SK-N-MC (cell line): ENCODE measurements at regions not wholly inside any gene's neighbourhood (a gene's known extent, or its start where the extent isn't known, plus 50 kb on each side); places are given as distances from the start of the nearest gene placed in this dataset.

Source experiments
- DNase-seq: peaks from one replicate; pipeline ENCODE4 v3.0.0-alpha.2; 2011; ENCODE audit warnings: low read depth, low spot score
- H3K27ac ChIP-seq: fragments of 200-600 bp; sonication (generic); 2 replicates; pipeline ENCODE4 v1.5.1; 2016; ENCODE audit warnings: mixed run types
- H3K36me3 ChIP-seq: fragments of 200-600 bp; sonication (generic); 2 replicates; pipeline ENCODE4 v1.6.1; 2017; ENCODE audit warnings: antibody characterized with exemption, low read length, mixed read lengths; ENCODE audit not compliant: insufficient read depth
- H3K4me3 ChIP-seq: fragments of 200-600 bp; sonication (generic); 2 replicates; pipeline ENCODE4 v1.5.1; 2016
- H3K9ac ChIP-seq: fragments of 200-600 bp; sonication (generic); 2 replicates; pipeline ENCODE4 v1.8.0; 2017; ENCODE audit warnings: mixed run types, mixed read lengths; ENCODE audit not compliant: insufficient read length
- H3K9me3 ChIP-seq: fragments of 200-600 bp; sonication (generic); 2 replicates; pipeline ENCODE4 v1.6.1; 2017; ENCODE audit warnings: low read depth, mild to moderate bottlenecking, antibody characterized with exemption, low read length, moderate library complexity, mixed read lengths
- EZH2 ChIP-seq: fragments of 200-600 bp; sonication (generic); IDR thresholded peaks from one replicate; pipeline ENCODE4 v1.6.1; 2017; ENCODE audit warnings: antibody characterized with exemption
- FOXP2 ChIP-seq: optimal IDR thresholded peaks from 2 replicates; pipeline ENCODE3; 2011; ENCODE audit warnings: mild to moderate bottlenecking, moderate library complexity; ENCODE audit not compliant: insufficient read depth; ENCODE audit errors: extremely low read length, control extremely low read depth
- POLR2AphosphoS5 ChIP-seq: IDR thresholded peaks from 2 replicates; pipeline ENCODE4 v1.6.1; 2012; ENCODE audit warnings: mild to moderate bottlenecking, low read depth, low read length, borderline replicate concordance

DNA sequence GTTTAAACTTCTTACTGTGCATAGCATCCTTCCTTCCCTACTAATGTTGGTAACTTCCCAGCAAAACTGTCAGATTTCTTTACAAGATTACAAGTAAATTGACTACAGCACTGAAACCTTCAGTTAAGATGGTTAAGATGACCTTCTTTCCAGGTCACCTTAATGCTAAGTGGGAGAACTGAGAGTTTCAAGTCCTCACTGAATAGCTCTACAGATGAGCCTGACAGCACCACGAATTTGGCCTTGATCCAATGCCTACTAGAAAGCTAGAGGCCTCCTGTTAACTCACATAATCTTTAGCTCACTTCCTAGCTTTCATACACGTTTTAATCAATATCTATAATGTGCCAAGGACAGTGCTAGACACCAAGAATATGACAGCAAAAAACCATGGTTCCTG is 276.0 kb upstream of the PLD5 start:
- no peak for DNase-seq
- no peak for TF ChIP-seq EZH2
- no peak for TF ChIP-seq POLR2AphosphoS5
- no peak for TF ChIP-seq FOXP2
- no peaks in the 10 kb centered on the region for H3K36me3 ChIP-seq

DNA sequence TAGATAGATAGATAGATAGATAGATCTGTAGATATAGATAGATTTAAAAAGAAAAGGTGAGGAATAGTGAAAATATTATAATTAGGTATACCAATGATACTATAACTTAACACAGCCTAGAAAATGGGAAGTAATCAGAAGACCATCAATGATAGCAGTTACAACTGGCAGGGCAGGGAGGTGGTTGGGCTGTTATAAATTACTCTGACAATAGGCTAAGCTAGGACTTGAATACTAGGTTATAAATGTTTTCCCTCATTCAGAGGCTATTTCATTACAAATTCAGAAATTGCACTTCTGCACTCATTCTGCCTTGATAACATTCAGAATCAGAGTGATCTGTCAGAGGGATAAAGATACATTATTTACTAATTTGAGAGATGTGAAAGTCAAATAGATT is 273.4 kb upstream of the PLD5 start:
- Histone ChIP-seq H3K27ac (no peak overlapping the region), H3K4me3 (no peak overlapping the region), H3K36me3 (no peaks in the 10 kb centered on the region), H3K9ac (no peak overlapping the region), H3K9me3 (no peaks in the 10 kb centered on the region)
- no peak for DNase-seq
- TF ChIP-seq FOXP2 (no peak), POLR2AphosphoS5 (no peak), EZH2 (no peak)

More for the DNA sequence above, 276.0 kb upstream of the PLD5 start:
- no peaks in the 10 kb centered on the region for H3K9me3 ChIP-seq
- no peak overlapping the region for H3K9ac ChIP-seq
- no peak overlapping the region for H3K4me3 ChIP-seq
- no peak overlapping the region for H3K27ac ChIP-seq

DNA sequence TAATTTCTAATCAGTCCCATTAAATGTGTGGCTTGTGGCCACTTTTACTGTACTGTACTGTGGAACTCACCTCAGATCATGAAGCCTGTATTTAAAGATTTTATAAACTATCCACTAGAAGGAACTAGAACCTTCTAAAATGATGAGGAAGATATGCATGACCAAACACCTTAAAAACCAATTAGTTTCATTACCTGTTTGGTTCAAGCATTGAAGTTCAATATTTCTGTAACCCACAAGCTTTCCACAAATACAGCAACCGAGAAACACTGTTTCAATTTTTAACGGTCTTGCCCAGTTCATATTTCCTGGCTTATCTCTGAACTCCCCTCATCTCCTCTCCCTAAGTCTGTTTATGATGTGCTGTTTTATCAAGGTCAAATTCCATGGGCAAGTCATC is 264.3 kb upstream of the PLD5 start:
- TF ChIP-seq EZH2 = no peak
- TF ChIP-seq POLR2AphosphoS5 = no peak
- TF ChIP-seq FOXP2 = no peak
- no peaks in the 10 kb centered on the region for H3K9me3 ChIP-seq
- H3K27ac ChIP-seq = no peak overlapping the region
- no peak for DNase-seq
- no peak overlapping the region for H3K4me3 ChIP-seq
- H3K9ac ChIP-seq = no peak overlapping the region
- H3K36me3 ChIP-seq = no peaks in the 10 kb centered on the region

GRCh38 chr1:242787968-242788367 is 263.5 kb upstream of the PLD5 start:
- TF ChIP-seq POLR2AphosphoS5 = no peak
- TF ChIP-seq FOXP2 = no peak
- no peak for TF ChIP-seq EZH2
- Histone ChIP-seq H3K9ac (no peak overlapping the region), H3K9me3 (no peaks in the 10 kb centered on the region), H3K4me3 (no peak overlapping the region), H3K36me3 (no peaks in the 10 kb centered on the region), H3K27ac (no peak overlapping the region)
- DNase-seq = no peak

DNA sequence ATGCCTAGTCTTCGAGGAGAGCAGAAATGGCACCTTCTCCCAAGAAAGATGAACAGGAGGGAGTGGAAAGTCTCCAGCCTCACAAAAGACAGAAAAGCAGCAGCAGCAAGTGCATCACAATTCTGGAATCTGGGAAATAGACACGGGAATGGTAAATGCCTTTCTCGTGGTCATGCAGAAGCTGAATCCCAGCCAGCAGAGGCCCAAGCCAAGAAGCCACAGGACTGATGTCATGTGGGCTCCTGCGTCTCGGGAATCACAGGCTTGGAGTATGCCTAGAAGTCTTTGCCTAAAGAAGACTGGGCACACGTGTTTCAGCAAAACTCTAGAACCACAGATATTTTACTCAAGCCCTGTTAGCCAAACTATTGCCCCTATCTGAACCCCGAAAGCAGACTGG is 260.3 kb upstream of the PLD5 start:
- no peaks in the 10 kb centered on the region for H3K9me3 ChIP-seq
- TF ChIP-seq FOXP2 (no peak), POLR2AphosphoS5 (no peak), EZH2 (no peak)
- H3K9ac ChIP-seq = no peak overlapping the region
- no peaks in the 10 kb centered on the region for H3K36me3 ChIP-seq
- DNase-seq = no peak
- H3K4me3 ChIP-seq = no peak overlapping the region
- H3K27ac ChIP-seq = no peak overlapping the region

- no peak overlapping the region for H3K4me3 ChIP-seq
- no peaks in the 10 kb centered on the region for H3K9me3 ChIP-seq
- TF ChIP-seq POLR2AphosphoS5 = no peak
- no peak for TF ChIP-seq FOXP2
- TF ChIP-seq EZH2 = no peak
- no peak overlapping the region for H3K27ac ChIP-seq
- no peak for DNase-seq
- no peak overlapping the region for H3K9ac ChIP-seq
- H3K36me3 ChIP-seq = no peaks in the 10 kb centered on the region
Measured at GRCh38 chr1:242784084-242784483, 259.6 kb upstream of the PLD5 start.

GRCh38 chr1:242774256-242774655 is 249.8 kb upstream of the PLD5 start:
- no peaks in the 10 kb centered on the region for H3K36me3 ChIP-seq

DNA sequence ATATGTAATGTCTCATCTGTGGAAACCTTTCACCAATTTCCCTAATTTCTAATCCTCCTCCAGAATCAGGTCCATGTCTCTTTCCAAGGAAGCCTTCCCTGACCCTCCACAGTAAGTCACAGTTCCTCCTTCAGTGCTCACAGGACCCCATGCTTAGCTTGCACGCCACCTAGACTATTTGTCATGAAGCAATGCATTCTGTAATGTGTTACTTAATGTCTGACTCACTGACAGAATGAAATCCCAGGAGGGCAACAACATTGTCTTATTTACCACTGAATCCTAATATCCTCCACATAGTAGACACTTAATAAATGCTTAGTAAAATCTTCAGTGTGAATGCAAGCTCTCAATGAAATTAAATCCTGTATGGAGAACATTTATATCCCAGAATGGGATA is 245.9 kb upstream of the PLD5 start:
- H3K4me3 ChIP-seq = no peak overlapping the region
- H3K27ac ChIP-seq = no peak overlapping the region
- H3K9ac ChIP-seq = no peak overlapping the region
- no peak for DNase-seq
- no peaks in the 10 kb centered on the region for H3K36me3 ChIP-seq
- no peaks in the 10 kb centered on the region for H3K9me3 ChIP-seq
- TF ChIP-seq FOXP2 (no peak), EZH2 (no peak), POLR2AphosphoS5 (no peak)

More at GRCh38 chr1:242774256-242774655, 249.8 kb upstream of the PLD5 start:
- Histone ChIP-seq H3K4me3 (no peak overlapping the region), H3K9ac (no peak overlapping the region), H3K27ac (no peak overlapping the region), H3K9me3 (no peaks in the 10 kb centered on the region)
- TF ChIP-seq FOXP2 (no peak), EZH2 (no peak), POLR2AphosphoS5 (no peak)
- no peak for DNase-seq

DNA sequence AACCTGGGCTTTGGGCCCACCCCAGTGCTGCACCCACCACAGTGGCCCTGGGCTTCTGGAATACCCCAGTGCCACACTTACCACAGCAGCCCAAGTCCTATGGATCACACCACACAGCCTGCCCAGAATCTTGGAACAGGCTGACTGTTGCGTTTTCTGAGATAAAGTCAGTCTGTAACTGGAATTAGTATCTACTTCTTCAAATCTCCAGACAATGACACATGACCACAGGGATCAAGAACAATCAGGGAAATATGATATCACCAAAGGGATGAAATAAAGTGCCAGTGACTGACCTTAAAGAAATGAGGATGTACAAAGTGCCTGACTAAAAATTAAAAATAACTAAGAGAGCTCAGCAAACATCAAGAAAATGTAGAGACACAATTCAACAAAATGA is 239.7 kb upstream of the PLD5 start:
- no peak for DNase-seq
- H3K4me3 ChIP-seq = no peak overlapping the region
- no peak overlapping the region for H3K9ac ChIP-seq
- no peaks in the 10 kb centered on the region for H3K36me3 ChIP-seq
- no peak overlapping the region for H3K27ac ChIP-seq
- TF ChIP-seq FOXP2 (no peak), EZH2 (no peak), POLR2AphosphoS5 (no peak)
- no peaks in the 10 kb centered on the region for H3K9me3 ChIP-seq

GRCh38 chr1:242761556-242761955 is 237.1 kb upstream of the PLD5 start:
- Histone ChIP-seq H3K27ac (no peak overlapping the region), H3K9me3 (no peaks in the 10 kb centered on the region), H3K4me3 (no peak overlapping the region), H3K36me3 (no peaks in the 10 kb centered on the region), H3K9ac (no peak overlapping the region)
- no peak for DNase-seq
- TF ChIP-seq POLR2AphosphoS5 (no peak), FOXP2 (no peak), EZH2 (no peak)
